HG03108 (cell line): ENCODE measurements at regions not wholly inside any gene's neighbourhood (a gene's known extent, or its start where the extent isn't known, plus 50 kb on each side); places are given as distances from the start of the nearest gene placed in this dataset.
"Not testable (repeated sequence)": the region's sequence is repeated elsewhere in the genome, so short reads cannot be mapped to it uniquely, and the experiment has no call there.

Source experiments
- ATAC-seq: cut with Tn5 transposase; IDR thresholded peaks from one replicate; pipeline ENCODE4 v1.9.1; 2021; ENCODE audit warnings: moderate library complexity; ENCODE audit not compliant: unreplicated experiment

- no peak for ATAC-seq
Observed at GRCh38 chr5:144048259-144048856, 122.1 kb downstream of the YIPF5 start.

GRCh38 chr5:144055391-144055790, 115.1 kb downstream of the YIPF5 start:
- not testable (repeated sequence) for ATAC-seq

- ATAC-seq: not testable (repeated sequence)
Observed at GRCh38 chr5:144060091-144060490, 110.4 kb downstream of the YIPF5 start.

GRCh38 chr5:144060598-144060997, 109.9 kb downstream of the YIPF5 start:
- no peak for ATAC-seq

GRCh38 chr5:144065786-144066185, 104.7 kb downstream of the YIPF5 start:
- no peak for ATAC-seq

GRCh38 chr5:144072518-144072927, 97.9 kb downstream of the YIPF5 start:
- ATAC-seq: no peak

- no peak for ATAC-seq
Observed at GRCh38 chr5:144076521-144077083, 93.9 kb downstream of the YIPF5 start.

GRCh38 chr5:144083185-144083584, 87.3 kb downstream of the YIPF5 start:
- no peak for ATAC-seq

GRCh38 chr5:144084971-144085370, 85.5 kb downstream of the YIPF5 start:
- no peak for ATAC-seq

GRCh38 chr5:144085381-144085780, 85.1 kb downstream of the YIPF5 start:
- no peak for ATAC-seq

- ATAC-seq: no peak
Observed at GRCh38 chr5:144086295-144086694, 84.2 kb downstream of the YIPF5 start.

GRCh38 chr5:144087576-144087975, 82.9 kb downstream of the YIPF5 start:
- ATAC-seq: no peak

GRCh38 chr5:144088206-144089064, 82.0 kb downstream of the YIPF5 start:
- ATAC-seq: no peak

- no peak for ATAC-seq
Observed at GRCh38 chr5:144089401-144090021, 80.9 kb downstream of the YIPF5 start.

- no peak for ATAC-seq
Observed at GRCh38 chr5:144092508-144092907, 78.0 kb downstream of the YIPF5 start.

GRCh38 chr5:144093400-144093799, 77.1 kb downstream of the YIPF5 start:
- no peak for ATAC-seq

GRCh38 chr5:144093868-144094267, 76.6 kb downstream of the YIPF5 start:
- ATAC-seq: no peak

- no peak for ATAC-seq
Observed at GRCh38 chr5:144100702-144101101, 69.8 kb downstream of the YIPF5 start.

- ATAC-seq: no peak
Observed at GRCh38 chr5:144101616-144102015, 68.8 kb downstream of the YIPF5 start.

- ATAC-seq: no peak
Observed at GRCh38 chr5:144102361-144102760, 68.1 kb downstream of the YIPF5 start.

- no peak for ATAC-seq
Observed at GRCh38 chr5:144102979-144103378, 67.5 kb downstream of the YIPF5 start.
